GM12872 (cell line): ENCODE measurements at regions not wholly inside any gene's neighbourhood (a gene's known extent, or its start where the extent isn't known, plus 50 kb on each side); places are given as distances from the start of the nearest gene placed in this dataset.

ENCODE experiments used
- TF ChIP-seq, protein P1 (sequence below): IDR thresholded peaks from 3 replicates; pipeline ENCODE4 v1.5.1; 2011; ENCODE audit warnings: low read depth, mild to moderate bottlenecking, low read length, moderate library complexity; ENCODE audit not compliant: insufficient read depth

DNA sequence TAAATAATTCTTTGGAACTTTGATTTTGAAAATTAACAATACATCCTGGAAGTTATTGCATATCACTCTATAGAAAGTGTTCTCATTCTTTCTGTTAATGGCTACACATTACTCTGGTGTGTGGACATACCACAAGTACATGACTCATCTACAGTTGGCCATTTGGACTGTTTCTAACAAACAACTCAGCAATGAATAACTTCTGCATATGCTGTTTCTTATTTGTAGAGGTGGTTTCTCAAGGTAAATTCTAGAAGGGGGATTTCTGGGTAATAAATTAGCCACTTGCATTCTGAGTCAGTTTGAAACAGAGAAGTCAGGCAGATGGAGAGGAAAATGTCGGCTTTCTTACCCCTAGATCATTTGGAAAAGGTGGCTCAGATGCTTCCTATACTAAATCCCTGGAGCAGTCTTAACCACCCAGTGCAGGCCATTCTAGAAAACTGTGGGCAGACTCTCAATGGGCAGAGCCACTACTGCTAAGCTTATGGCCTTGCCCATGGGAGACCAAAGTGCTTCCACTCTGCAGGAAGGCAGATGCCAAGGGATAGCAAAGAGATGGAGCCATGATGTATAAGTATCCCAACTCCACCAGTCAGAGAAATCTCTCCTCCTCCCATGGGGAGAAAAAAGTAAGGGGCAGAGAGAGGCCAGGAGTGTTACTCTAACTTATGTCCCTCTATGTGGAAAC lies 194.0 kb upstream of the PLPP4 start:
- TF ChIP-seq, protein P1, sequence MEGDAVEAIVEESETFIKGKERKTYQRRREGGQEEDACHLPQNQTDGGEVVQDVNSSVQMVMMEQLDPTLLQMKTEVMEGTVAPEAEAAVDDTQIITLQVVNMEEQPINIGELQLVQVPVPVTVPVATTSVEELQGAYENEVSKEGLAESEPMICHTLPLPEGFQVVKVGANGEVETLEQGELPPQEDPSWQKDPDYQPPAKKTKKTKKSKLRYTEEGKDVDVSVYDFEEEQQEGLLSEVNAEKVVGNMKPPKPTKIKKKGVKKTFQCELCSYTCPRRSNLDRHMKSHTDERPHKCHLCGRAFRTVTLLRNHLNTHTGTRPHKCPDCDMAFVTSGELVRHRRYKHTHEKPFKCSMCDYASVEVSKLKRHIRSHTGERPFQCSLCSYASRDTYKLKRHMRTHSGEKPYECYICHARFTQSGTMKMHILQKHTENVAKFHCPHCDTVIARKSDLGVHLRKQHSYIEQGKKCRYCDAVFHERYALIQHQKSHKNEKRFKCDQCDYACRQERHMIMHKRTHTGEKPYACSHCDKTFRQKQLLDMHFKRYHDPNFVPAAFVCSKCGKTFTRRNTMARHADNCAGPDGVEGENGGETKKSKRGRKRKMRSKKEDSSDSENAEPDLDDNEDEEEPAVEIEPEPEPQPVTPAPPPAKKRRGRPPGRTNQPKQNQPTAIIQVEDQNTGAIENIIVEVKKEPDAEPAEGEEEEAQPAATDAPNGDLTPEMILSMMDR: no peak

DNA sequence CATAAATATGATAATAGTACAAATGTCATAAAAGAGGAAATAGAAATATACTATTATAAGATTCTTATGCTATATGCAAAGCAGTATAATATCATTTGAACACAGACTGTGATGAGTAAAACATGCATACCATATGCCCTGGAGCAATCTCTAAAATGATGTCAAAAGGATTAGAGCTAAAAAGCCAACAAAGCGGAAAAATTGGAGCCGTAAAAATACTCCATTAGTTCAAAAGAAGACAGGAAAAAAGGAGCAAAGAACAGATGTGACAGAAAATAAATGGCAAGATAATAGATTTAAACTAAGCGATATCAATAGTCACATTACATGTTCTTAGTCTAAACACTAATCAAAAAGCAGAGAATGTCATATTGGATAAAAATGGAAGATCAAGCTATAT lies 191.0 kb upstream of the PLPP4 start:
- TF ChIP-seq, protein P1: no peak

DNA sequence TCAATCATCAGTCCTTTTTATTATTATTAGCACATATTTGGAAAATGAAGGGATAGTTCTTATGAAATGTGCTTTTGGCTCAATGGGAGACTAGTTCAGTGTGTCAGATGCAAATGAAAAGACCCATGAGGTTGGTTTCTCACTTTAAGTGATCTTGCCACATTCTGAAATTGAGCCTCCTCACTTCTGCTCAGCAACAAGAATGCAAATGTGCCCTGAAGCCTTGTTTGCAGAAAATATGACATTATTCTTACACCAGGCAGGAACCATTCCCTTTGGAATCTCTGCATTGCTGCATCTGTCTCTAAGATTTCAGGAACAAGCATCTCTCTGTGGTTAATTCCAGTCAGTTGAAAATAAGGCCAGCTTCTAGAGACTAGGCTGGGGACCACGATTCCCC lies 186.1 kb upstream of the PLPP4 start:
- TF ChIP-seq, protein P1: no peak

DNA sequence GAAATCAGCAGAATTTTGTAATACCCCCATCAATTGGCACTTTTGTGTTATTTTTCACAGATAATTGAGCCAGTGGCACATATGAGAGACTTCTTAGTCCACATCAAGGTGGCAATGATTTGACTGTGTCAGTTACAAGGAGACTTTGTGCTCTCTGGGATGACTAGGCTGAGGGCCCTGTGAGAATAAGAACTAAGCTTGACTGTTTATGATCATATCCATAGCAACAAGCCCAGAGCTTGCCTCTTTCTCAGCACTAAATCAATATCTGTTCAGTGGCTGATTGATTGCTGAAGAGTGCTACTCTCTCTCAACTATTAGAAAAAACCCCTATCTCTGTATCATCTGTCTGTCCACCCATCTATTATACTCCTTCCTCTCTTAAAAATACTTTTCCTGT lies 185.3 kb upstream of the PLPP4 start:
- TF ChIP-seq, protein P1: no peak

DNA sequence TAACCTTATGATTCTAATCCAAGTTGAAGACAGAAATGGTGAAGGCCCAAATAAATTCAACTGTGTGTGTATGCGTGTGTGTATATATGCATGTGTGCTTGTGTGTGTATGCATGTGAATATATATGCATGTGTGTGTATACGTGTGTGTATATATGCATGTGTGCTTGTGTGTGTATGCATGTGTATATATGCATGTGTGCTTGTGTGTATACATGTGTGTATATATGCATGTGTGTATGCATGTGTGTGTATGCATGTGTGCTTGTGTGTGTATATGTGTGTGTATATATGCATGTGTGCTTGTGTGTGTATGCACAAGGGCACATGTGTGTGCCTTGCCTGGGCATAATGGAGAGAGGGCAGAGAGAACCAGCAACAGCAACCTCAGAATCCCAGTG lies 184.7 kb upstream of the PLPP4 start:
- TF ChIP-seq, protein P1: no peak

DNA sequence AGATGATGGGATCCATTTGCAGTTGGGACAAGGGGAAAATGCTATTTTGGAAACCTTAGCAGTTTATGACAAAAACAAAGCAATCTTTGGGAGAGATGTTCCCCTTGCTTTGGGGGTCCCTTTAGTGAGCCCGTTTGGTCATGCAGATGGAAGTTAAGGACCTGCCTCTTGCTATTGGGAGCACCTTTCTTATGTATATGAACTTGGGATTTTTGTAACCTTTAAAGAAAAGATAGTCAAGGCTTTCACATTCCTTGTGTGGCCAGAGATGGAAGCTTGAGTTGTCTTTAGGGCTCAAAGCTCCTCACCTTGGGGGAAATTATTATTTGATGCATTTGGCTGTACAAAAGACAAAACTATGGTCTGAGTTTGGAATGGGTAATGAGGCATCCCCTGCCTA lies 179.0 kb upstream of the PLPP4 start:
- TF ChIP-seq, protein P1: no peak

DNA sequence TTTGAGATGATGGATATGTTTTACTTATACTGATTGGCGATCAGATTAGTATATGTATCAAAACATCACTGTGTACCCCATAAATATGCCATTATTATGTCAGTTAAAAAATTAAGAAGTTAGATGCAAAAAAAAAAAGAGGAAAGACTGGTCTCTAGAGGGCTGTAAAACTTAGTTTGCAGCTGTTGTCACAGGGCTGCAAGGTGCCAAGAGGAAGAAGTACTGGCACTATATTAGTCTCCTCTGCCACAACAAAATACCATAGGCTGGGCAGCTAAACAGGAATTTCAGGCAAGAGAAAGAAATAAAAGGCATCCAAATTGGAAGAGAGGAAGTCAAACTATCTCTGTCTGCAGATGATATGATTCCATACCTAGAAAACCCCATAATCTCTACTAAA lies 177.8 kb upstream of the PLPP4 start:
- TF ChIP-seq, protein P1: no peak

DNA sequence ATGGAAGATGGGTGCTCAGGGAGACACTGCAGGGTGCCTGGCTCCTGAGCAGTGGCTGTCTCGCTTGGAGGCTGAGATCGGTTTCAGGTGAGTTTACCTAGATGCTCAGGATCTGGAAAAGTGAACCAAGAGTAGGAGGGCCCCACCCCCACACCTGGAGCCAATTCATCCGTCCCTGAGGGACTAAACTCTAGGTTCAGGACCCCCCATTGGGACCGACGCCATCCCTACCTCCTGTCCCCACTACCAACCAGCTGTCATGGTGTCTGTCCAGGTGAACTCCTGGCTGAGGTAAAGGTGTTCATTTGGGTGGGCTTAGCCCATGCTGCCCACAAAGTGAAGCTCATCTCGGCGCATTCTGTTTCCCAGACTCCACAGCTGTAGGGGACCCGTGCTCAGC lies 174.6 kb upstream of the PLPP4 start:
- TF ChIP-seq, protein P1: no peak
